Left ventricle myocardium inferior (tissue), 1 donor: ENCODE measurements at regions not wholly inside any gene's neighbourhood (a gene's known extent, or its start where the extent isn't known, plus 50 kb on each side); places are given as distances from the start of the nearest gene placed in this dataset.

Source experiments
- DNase-seq: peaks from one replicate; pipeline ENCODE4 v3.0.0-alpha.2; 2020
- H3K27ac ChIP-seq: fragments of 200-600 bp; replicated peaks from 2 replicates; pipeline ENCODE4 v1.8.0; 2021
- H3K27me3 ChIP-seq: fragments of 200-600 bp; 2 replicates; pipeline ENCODE4 v1.8.0; 2021; ENCODE audit warnings: low read depth
- H3K36me3 ChIP-seq: fragments of 200-600 bp; 2 replicates; pipeline ENCODE4 v1.8.0; 2021
- H3K4me1 ChIP-seq: fragments of 200-600 bp; 2 replicates; pipeline ENCODE4 v1.8.0; 2021
- H3K4me3 ChIP-seq: fragments of 200-600 bp; 2 replicates; pipeline ENCODE4 v1.8.0; 2021; ENCODE audit warnings: mild to moderate bottlenecking, moderate library complexity
- H3K9me3 ChIP-seq: fragments of 200-600 bp; replicated peaks from 2 replicates; pipeline ENCODE4 v1.8.0; 2021
- CTCF ChIP-seq: fragments of 200-600 bp; IDR thresholded peaks from 2 replicates; pipeline ENCODE4 v1.8.0; 2021; ENCODE audit warnings: antibody characterized with exemption, mild to moderate bottlenecking, borderline replicate concordance
- intact Hi-C: fragments of 100-400 bp; cut with micrococcal nuclease; formaldehyde crosslinking; loops from one replicate; pipeline ENCODE4 v1.11.0; 2022
- donor health status: DM: no; HTN: yes; CAD: no; lungs with severe emphysema.

DNA sequence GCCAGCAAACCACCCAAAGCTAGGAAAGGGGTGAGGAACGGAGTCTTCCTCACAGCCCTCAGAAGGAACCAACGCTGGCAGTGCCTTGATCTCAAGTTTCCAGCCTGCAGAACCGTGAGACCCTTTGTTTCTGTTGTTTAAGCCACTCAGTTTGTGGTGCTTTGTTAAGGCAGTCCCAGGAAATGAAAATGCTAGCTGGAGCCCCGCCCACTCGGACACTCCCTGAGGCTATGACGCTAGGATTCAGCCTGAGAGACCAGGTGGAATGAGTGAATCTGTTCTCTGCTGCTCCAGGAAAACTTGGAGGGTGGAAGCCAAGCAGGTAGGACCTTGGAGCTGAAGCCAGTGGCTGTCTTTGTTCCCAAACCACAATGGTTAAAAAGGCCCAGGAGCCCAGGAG lies 196.5 kb upstream of the POU3F1 start:
- TF ChIP-seq CTCF: no peak
- no peak overlapping the region for H3K4me3 ChIP-seq
- intact Hi-C loops: no loop called here

GRCh38 chr1:38242506-38242905 lies 195.9 kb upstream of the POU3F1 start:
- DNase-seq: no peak
- Histone ChIP-seq H3K36me3 (no peaks in the 10 kb centered on the region), H3K27me3 (peaks cover 21% of the 10 kb centered on the region), H3K27ac (no peak overlapping the region), H3K9me3 (no peaks in the 10 kb centered on the region), H3K4me3 (no peak overlapping the region), H3K4me1 (no peaks in the 10 kb centered on the region)
- intact Hi-C loops: no loop called here
- no peak for TF ChIP-seq CTCF

More for the DNA sequence above, 196.5 kb upstream of the POU3F1 start:
- no peaks in the 10 kb centered on the region for H3K4me1 ChIP-seq
- peaks cover 21% of the 10 kb centered on the region for H3K27me3 ChIP-seq
- DNase-seq: no peak
- no peaks in the 10 kb centered on the region for H3K9me3 ChIP-seq
- no peak overlapping the region for H3K27ac ChIP-seq
- no peaks in the 10 kb centered on the region for H3K36me3 ChIP-seq

DNA sequence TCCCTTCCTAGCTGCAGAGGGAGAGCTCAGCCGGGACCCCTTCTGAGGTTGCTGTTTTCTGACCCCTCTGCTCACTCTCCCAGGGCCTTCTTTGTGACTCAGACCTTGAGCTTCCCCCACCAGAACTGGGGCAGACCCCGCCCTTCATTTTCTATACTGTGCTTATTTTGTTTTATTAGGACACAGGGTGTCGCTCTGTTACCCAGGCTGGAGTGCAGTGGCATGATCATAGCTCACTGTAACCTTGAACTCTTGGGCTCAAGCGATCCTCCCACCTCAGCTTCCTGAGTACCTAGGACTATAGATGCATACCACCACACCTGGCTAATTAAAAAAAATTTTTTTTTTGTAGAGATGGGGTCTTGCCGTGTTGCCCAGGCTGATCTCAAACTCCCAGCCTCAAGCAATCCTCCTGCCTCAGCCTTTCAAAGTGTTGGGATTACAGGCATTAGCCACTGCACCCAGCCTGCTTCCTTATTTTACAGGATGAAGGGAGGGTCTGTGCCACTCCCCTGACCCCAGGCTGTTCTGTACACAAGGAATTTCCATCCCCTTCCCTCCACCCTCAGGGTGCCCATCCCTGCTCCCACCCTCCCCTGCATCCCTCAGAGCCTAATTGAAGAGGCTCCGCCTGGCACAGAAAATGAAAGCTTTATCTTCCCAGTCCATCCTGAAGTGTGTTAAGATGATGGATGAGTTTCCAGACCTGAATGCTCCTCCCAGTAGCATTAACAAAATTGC lies 195.2 kb upstream of the POU3F1 start:
- DNase-seq: no peak
- Histone ChIP-seq H3K9me3 (no peaks in the 10 kb centered on the region), H3K4me1 (no peaks in the 10 kb centered on the region), H3K36me3 (no peaks in the 10 kb centered on the region), H3K27me3 (peaks cover 24% of the 10 kb centered on the region), H3K27ac (no peak overlapping the region), H3K4me3 (no peak overlapping the region)
- no peak for TF ChIP-seq CTCF
- intact Hi-C loops: no loop called here

GRCh38 chr1:38240618-38241017 lies 194.0 kb upstream of the POU3F1 start:
- Histone ChIP-seq H3K36me3 (no peaks in the 10 kb centered on the region), H3K4me3 (no peak overlapping the region), H3K27ac (no peak overlapping the region), H3K9me3 (no peaks in the 10 kb centered on the region), H3K4me1 (no peaks in the 10 kb centered on the region), H3K27me3 (peaks cover 36% of the 10 kb centered on the region)
- no peak for DNase-seq
- no peak for TF ChIP-seq CTCF
- intact Hi-C loops: no loop called here

DNA sequence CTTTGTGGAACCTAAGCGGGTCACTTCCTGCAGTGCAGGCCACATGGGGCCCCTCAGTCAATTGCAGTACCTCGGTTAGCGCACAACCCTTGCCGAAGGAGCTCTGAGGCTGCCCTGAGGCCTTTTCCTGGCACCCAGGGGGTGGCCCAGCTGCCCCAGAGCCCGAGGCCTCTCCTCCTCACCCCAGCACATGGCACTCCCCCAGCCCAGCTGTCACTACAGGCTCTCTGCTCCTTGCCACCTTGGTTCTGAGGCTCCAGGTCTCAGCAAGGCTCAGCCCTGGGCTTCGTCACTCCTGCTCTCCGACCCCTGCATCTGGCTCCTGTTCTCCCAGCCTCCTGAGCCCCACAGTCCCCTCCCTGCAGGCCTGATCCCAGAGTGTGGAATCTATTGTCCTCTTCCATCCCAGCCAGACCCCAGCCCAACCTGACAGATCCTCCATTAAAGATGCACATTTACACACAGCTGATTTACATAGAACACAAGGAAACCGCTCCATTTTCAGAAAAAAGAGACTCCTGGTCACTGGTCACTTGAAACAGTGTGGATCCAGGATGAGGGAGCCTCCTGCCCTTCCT lies 192.8 kb upstream of the POU3F1 start:
- no peak for TF ChIP-seq CTCF
- H3K36me3 ChIP-seq: no peaks in the 10 kb centered on the region
- no peak for DNase-seq
- H3K4me3 ChIP-seq: no peak overlapping the region
- no peaks in the 10 kb centered on the region for H3K4me1 ChIP-seq
- H3K27me3 ChIP-seq: peaks cover 45% of the 10 kb centered on the region
- intact Hi-C loops: no loop called here
- H3K27ac ChIP-seq: no peak overlapping the region
- no peaks in the 10 kb centered on the region for H3K9me3 ChIP-seq
